ENCODE measurements at regions not wholly inside any gene's neighbourhood (a gene's known extent, or its start where the extent isn't known, plus 50 kb on each side); places are given as distances from the start of the nearest gene placed in this dataset.
A peak's percentile ranks its signal among the peaks of the same experiment; 100 is the strongest.

- DNase-seq (ENCODE audit: low spot score) = no peak
- no peak for ATAC-seq
- intact Hi-C loops (cut with DNase I) = no loop called here
Observed at GRCh38 chr4:35644591-35644990, 599.7 kb downstream of the ARAP2 start.

GRCh38 chr4:35649011-35649410 lies 595.3 kb downstream of the ARAP2 start:
- DNase-seq (ENCODE audit: low spot score) (no peak), ATAC-seq (no peak)
- intact Hi-C loops (cut with DNase I) = no loop called here

- intact Hi-C loops (cut with DNase I) = no loop called here
Observed at GRCh38 chr4:35649778-35650177, 594.5 kb downstream of the ARAP2 start.

GRCh38 chr4:35652197-35652596 lies 592.1 kb downstream of the ARAP2 start:
- intact Hi-C loops (cut with DNase I) = no loop called here
- ATAC-seq (no peak), DNase-seq (ENCODE audit: low spot score) (no peak)

More at GRCh38 chr4:35649778-35650177, 594.5 kb downstream of the ARAP2 start:
- peak; percentile 88 for ATAC-seq
- no peak for DNase-seq (ENCODE audit: low spot score)

GRCh38 chr4:35653451-35653850 lies 590.9 kb downstream of the ARAP2 start:
- ATAC-seq = no peak
- no peak for DNase-seq (ENCODE audit: low spot score)
- intact Hi-C loops (cut with DNase I) = no loop called here

GRCh38 chr4:35673137-35673536 lies 571.2 kb downstream of the ARAP2 start:
- ATAC-seq (no peak), DNase-seq (ENCODE audit: low spot score) (no peak)
- intact Hi-C loops (cut with DNase I) = no loop called here

GRCh38 chr4:35684755-35685154 lies 559.6 kb downstream of the ARAP2 start:
- ATAC-seq (no peak), DNase-seq (ENCODE audit: low spot score) (no peak)
- intact Hi-C loops (cut with DNase I) = no loop called here

GRCh38 chr4:35689870-35690269 lies 554.4 kb downstream of the ARAP2 start:
- ATAC-seq (no peak), DNase-seq (ENCODE audit: low spot score) (no peak)
- intact Hi-C loops (cut with DNase I) = no loop called here

GRCh38 chr4:35690271-35690670 lies 554.0 kb downstream of the ARAP2 start:
- no peak for DNase-seq (ENCODE audit: low spot score)
- no peak for ATAC-seq
- intact Hi-C loops (cut with DNase I) = no loop called here

- intact Hi-C loops (cut with DNase I) = no loop called here
- DNase-seq (ENCODE audit: low spot score) = no peak
- no peak for ATAC-seq
Observed at GRCh38 chr4:35695003-35695402, 549.3 kb downstream of the ARAP2 start.

GRCh38 chr4:35695421-35695820 lies 548.9 kb downstream of the ARAP2 start:
- no peak for DNase-seq (ENCODE audit: low spot score)
- intact Hi-C loops (cut with DNase I) = no loop called here

GRCh38 chr4:35697210-35697736 lies 547.0 kb downstream of the ARAP2 start:
- no peak for ATAC-seq
- intact Hi-C loops (cut with DNase I) = no loop called here
- DNase-seq (ENCODE audit: low spot score) = no peak

More at GRCh38 chr4:35695421-35695820, 548.9 kb downstream of the ARAP2 start:
- ATAC-seq = no peak

- DNase-seq (ENCODE audit: low spot score) (no peak), ATAC-seq (no peak)
- intact Hi-C loops (cut with DNase I) = no loop called here
Observed at GRCh38 chr4:35700663-35701062, 543.7 kb downstream of the ARAP2 start.

- no peak for ATAC-seq
- intact Hi-C loops (cut with DNase I) = no loop called here
Observed at GRCh38 chr4:35709080-35709479, 535.2 kb downstream of the ARAP2 start.

GRCh38 chr4:35710343-35710742 lies 534.0 kb downstream of the ARAP2 start:
- no peak for ATAC-seq
- intact Hi-C loops (cut with DNase I) = no loop called here
- DNase-seq (ENCODE audit: low spot score) = no peak

More at GRCh38 chr4:35709080-35709479, 535.2 kb downstream of the ARAP2 start:
- no peak for DNase-seq (ENCODE audit: low spot score)

GRCh38 chr4:35711127-35711526 lies 533.2 kb downstream of the ARAP2 start:
- intact Hi-C loops (cut with DNase I) = no loop called here
- DNase-seq (ENCODE audit: low spot score) = no peak

GRCh38 chr4:35723973-35724372 lies 520.3 kb downstream of the ARAP2 start:
- DNase-seq (ENCODE audit: low spot score) = no peak
- no peak for ATAC-seq
- intact Hi-C loops (cut with DNase I) = no loop called here

More at GRCh38 chr4:35711127-35711526, 533.2 kb downstream of the ARAP2 start:
- no peak for ATAC-seq

- intact Hi-C loops (cut with DNase I) = no loop called here
- DNase-seq (ENCODE audit: low spot score) (no peak), ATAC-seq (no peak)
Observed at GRCh38 chr4:35725131-35725530, 519.2 kb downstream of the ARAP2 start.

GRCh38 chr4:35730414-35730813 lies 513.9 kb downstream of the ARAP2 start:
- DNase-seq (ENCODE audit: low spot score) = no peak
- ATAC-seq = no peak
- intact Hi-C loops (cut with DNase I) = no loop called here

- DNase-seq (ENCODE audit: low spot score) (no peak), ATAC-seq (no peak)
- intact Hi-C loops (cut with DNase I) = no loop called here
Observed at GRCh38 chr4:35734381-35735098, 509.8 kb downstream of the ARAP2 start.

- intact Hi-C loops (cut with DNase I) = no loop called here
- ATAC-seq (no peak), DNase-seq (ENCODE audit: low spot score) (no peak)
Observed at GRCh38 chr4:35739308-35739707, 505.0 kb downstream of the ARAP2 start.

All from sciatic nerve (tissue), 2 donors.